ENCODE measurements at regions not wholly inside any gene's neighbourhood (a gene's known extent, or its start where the extent isn't known, plus 50 kb on each side); places are given as distances from the start of the nearest gene placed in this dataset.

DNA sequence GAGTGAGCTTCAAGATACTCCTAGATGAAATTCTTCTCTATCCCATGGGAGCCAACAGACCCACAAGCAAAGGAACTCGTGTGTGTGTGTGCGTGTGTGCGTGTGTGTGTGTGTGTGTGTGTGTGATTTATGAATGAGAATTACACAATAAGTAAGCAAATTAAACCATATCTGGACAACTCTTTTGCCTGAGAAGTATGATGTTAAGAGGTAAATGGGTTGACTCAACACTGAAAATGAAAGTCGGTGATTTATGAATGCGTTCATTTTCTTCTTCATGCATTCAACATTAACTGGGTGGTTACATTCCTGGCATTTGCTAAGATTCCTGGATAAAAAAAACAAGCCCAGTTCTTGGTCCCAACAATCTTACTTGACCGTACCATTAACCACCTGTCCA, 171.3 kb upstream of the ZNF462 start:
- TF ChIP-seq, protein P1, sequence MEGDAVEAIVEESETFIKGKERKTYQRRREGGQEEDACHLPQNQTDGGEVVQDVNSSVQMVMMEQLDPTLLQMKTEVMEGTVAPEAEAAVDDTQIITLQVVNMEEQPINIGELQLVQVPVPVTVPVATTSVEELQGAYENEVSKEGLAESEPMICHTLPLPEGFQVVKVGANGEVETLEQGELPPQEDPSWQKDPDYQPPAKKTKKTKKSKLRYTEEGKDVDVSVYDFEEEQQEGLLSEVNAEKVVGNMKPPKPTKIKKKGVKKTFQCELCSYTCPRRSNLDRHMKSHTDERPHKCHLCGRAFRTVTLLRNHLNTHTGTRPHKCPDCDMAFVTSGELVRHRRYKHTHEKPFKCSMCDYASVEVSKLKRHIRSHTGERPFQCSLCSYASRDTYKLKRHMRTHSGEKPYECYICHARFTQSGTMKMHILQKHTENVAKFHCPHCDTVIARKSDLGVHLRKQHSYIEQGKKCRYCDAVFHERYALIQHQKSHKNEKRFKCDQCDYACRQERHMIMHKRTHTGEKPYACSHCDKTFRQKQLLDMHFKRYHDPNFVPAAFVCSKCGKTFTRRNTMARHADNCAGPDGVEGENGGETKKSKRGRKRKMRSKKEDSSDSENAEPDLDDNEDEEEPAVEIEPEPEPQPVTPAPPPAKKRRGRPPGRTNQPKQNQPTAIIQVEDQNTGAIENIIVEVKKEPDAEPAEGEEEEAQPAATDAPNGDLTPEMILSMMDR (IDR thresholded peaks at IDR 0.05): no peak
- TF ChIP-seq EP300 (IDR thresholded peaks at IDR 0.05) (no peak), POLR2A (IDR thresholded peaks at IDR 0.05) (no peak), POLR2AphosphoS5 (IDR thresholded peaks at IDR 0.05) (no peak)
